ENCODE measurements at regions not wholly inside any gene's neighbourhood (a gene's known extent, or its start where the extent isn't known, plus 50 kb on each side); places are given as distances from the start of the nearest gene placed in this dataset.
"Not testable (repeated sequence)": the region's sequence is repeated elsewhere in the genome, so short reads cannot be mapped to it uniquely, and the experiment has no call there.

DNA sequence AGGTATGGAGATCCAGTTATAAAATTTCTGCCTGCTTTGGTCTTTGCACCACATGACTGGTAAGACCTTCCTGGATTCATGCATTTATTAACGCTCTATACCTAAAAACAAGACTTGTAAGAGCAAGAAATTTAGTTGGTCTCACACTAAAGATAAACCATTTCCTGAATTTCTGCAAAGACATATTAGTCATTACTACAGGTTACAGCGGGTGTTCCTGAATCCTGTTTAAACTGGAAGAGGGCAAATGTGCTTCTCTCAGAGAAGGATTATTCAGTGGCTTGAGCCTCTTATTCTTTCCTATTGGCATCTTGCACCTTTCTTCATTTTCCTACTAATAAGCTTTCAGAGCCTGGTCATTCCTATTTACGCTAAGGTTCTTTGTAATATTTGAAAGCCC, 397.6 kb upstream of the TENM3 start:
- no peak for TF ChIP-seq CTCF (IDR thresholded peaks at IDR 0.05; ENCODE audit: unreplicated experiment in 3 of 3)
- no peak overlapping the region for H3K4me3 Mint-ChIP-seq
- peaks cover 4% of the 10 kb centered on the region for H3K27me3 Mint-ChIP-seq (ENCODE audit: low read depth)
- no peaks in the 10 kb centered on the region for H3K4me1 Mint-ChIP-seq
- no peaks in the 10 kb centered on the region for H3K9me3 Mint-ChIP-seq
- no peaks in the 10 kb centered on the region for H3K36me3 Mint-ChIP-seq (ENCODE audit: low read depth)
- no peak overlapping the region for H3K27ac Mint-ChIP-seq

- Mint-ChIP-seq H3K27ac (no peak overlapping the region), H3K9me3 (no peaks in the 10 kb centered on the region), H3K4me1 (no peaks in the 10 kb centered on the region), H3K4me3 (no peak overlapping the region), H3K27me3 (ENCODE audit: low read depth) (peaks cover 4% of the 10 kb centered on the region), H3K36me3 (ENCODE audit: low read depth) (no peaks in the 10 kb centered on the region)
- TF ChIP-seq CTCF (IDR thresholded peaks at IDR 0.05; ENCODE audit: unreplicated experiment in 3 of 3) = no peak
Measured at GRCh38 chr4:181846934-181847333, 396.3 kb upstream of the TENM3 start.

DNA sequence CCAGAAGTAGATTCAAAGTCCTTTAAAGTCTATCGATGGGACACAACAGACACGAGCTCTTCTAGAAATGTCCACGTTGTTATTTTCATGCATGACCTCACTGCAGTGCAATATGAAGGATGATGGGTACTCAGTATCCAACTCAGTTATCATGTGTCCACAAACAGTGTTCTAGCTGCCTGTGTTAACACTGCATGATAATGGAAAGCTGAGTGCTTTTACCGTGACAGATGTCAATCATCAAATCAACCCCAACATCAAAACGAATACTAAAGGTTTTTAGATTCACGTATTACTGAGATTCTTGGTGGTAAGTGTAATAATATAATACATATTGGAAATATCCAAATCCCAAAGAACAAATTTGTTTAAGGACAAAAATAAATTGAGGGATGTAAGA, 394.8 kb upstream of the TENM3 start:
- Mint-ChIP-seq H3K27me3 (ENCODE audit: low read depth) (peaks cover 4% of the 10 kb centered on the region), H3K9me3 (no peaks in the 10 kb centered on the region), H3K4me1 (no peaks in the 10 kb centered on the region), H3K27ac (no peak overlapping the region), H3K36me3 (ENCODE audit: low read depth) (no peaks in the 10 kb centered on the region), H3K4me3 (no peak overlapping the region)
- no peak for TF ChIP-seq CTCF (IDR thresholded peaks at IDR 0.05; ENCODE audit: unreplicated experiment in 3 of 3)

- H3K27me3 Mint-ChIP-seq (ENCODE audit: low read depth) = peaks cover 4% of the 10 kb centered on the region
- no peak overlapping the region for H3K27ac Mint-ChIP-seq
- H3K9me3 Mint-ChIP-seq = no peaks in the 10 kb centered on the region
- H3K36me3 Mint-ChIP-seq (ENCODE audit: low read depth) = no peaks in the 10 kb centered on the region
- H3K4me3 Mint-ChIP-seq = no peak overlapping the region
- H3K4me1 Mint-ChIP-seq = no peaks in the 10 kb centered on the region
- TF ChIP-seq CTCF (IDR thresholded peaks at IDR 0.05; ENCODE audit: unreplicated experiment in 3 of 3) = no peak
Measured at GRCh38 chr4:181849472-181849871, 393.7 kb upstream of the TENM3 start.

DNA sequence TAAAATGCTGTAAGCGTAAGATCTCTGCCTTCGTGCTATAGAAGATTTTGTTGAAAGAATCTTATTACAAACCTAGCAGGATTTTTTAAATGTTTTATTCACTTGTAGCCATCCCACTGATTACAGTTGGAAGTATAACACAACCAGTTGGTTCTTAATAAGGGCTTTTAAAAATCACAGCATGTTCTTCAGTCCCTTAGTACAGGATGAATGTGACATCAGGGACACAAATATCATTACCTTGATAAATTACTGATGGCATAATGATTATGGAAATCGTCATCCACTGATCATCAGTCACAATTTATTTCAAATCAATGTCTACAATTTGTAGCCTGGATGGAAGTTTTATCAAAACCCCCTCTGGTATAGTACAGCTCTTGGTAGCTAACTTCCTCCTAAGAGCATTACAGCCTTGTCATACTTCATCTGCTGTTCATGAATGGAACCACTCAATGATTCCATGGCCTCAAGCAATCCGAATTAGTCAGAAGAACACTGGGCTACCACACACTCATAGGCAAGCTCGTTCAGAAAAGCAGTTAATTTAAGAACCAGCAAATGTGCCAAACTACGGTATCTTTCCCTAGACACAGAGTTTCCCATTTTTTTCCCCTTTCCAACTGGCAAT, 389.2 kb upstream of the TENM3 start:
- Mint-ChIP-seq H3K27ac (no peak overlapping the region), H3K4me3 (no peak overlapping the region), H3K36me3 (ENCODE audit: low read depth) (no peaks in the 10 kb centered on the region), H3K27me3 (ENCODE audit: low read depth) (no peaks in the 10 kb centered on the region), H3K4me1 (peaks cover 22% of the 10 kb centered on the region), H3K9me3 (no peaks in the 10 kb centered on the region)
- TF ChIP-seq CTCF (IDR thresholded peaks at IDR 0.05; ENCODE audit: unreplicated experiment in 3 of 3) = no peak

DNA sequence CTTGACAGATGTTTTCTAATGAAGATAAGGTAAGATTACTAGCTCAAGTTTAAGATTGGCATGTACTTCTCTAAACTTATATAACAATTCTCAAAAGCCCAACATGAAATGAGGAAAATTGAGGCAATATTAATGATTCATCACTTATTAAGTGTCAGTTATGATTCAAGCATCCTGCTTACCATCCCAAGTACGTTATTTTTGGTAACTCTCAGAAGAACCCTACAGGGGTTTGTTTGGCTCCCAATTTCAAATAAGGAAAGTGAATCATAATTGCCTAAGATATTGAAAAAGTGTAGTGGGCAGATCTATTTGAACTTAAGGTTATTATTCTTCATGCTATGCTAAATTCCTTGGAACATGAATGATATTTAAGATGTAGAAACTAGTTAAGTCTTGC, 387.9 kb upstream of the TENM3 start:
- Mint-ChIP-seq H3K4me1 (peaks cover 26% of the 10 kb centered on the region), H3K27me3 (ENCODE audit: low read depth) (no peaks in the 10 kb centered on the region), H3K4me3 (no peak overlapping the region), H3K36me3 (ENCODE audit: low read depth) (no peaks in the 10 kb centered on the region), H3K9me3 (no peaks in the 10 kb centered on the region), H3K27ac (no peak overlapping the region)
- TF ChIP-seq CTCF (IDR thresholded peaks at IDR 0.05; ENCODE audit: unreplicated experiment in 3 of 3) = no peak

DNA sequence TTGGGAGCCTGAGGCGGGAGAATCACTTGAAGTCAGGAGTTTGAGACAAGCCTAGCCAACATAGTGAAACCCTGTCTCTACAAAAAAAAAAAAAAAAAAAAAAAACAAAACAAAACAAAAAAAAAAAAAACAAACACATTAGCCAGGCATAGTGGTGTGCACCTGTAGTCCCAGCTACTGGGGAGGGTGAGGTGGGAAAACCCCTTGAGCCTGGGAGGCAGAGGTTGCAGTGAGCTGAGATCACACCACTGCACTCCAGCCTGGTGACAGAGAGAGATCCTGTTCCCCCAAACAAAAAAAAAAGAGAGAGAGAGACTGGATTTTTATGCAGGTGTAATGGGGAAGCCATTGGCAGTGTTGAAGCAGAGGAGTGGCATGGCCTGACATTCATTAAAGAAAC, 385.7 kb upstream of the TENM3 start:
- H3K4me1 Mint-ChIP-seq = peaks cover 36% of the 10 kb centered on the region
- not testable (repeated sequence) for H3K9me3 Mint-ChIP-seq; H3K4me3 Mint-ChIP-seq; H3K27ac Mint-ChIP-seq; H3K27me3 Mint-ChIP-seq (ENCODE audit: low read depth); H3K36me3 Mint-ChIP-seq (ENCODE audit: low read depth)
